Adrenal gland (tissue), 9 donors: ENCODE measurements at regions not wholly inside any gene's neighbourhood (a gene's known extent, or its start where the extent isn't known, plus 50 kb on each side); places are given as distances from the start of the nearest gene placed in this dataset.

ENCODE experiments used
- DNase-seq, 7 donors: peaks; one replicate each; pipeline ENCODE4 v3.0.0-alpha.2; 2019 to 2020
- H3K27ac ChIP-seq, 5 donors: fragments of 200-600 bp; sonication (generic) in 4 of 5; 1 replicate in 3 of 5; 2 replicates in 2 of 5; pipeline versions ENCODE4 v1.5.1 to v1.8.0; 2016 to 2020; ENCODE audit warnings: mild to moderate bottlenecking in 1 of 5
- H3K27me3 ChIP-seq: fragments of 200-600 bp; 2 replicates; pipeline ENCODE4 v1.8.0; 2021
- H3K36me3 ChIP-seq, 2 donors: fragments of 200-600 bp; replicated peaks in 1 of 2; 1 replicate in 1 of 2; 2 replicates in 1 of 2; pipeline versions ENCODE4 v1.5.1 to v1.8.0; 2018 to 2022
- H3K4me1 ChIP-seq, 2 donors: fragments of 200-600 bp; replicated peaks in 1 of 2; 1 replicate in 1 of 2; 2 replicates in 1 of 2; pipeline versions ENCODE4 v1.5.1 to v1.8.0; 2018 to 2021
- H3K4me3 ChIP-seq, 4 donors: fragments of 200-600 bp; sonication (generic) in 3 of 4; one replicate each; pipeline ENCODE4 v1.5.1; 2016 to 2018
- H3K9me3 ChIP-seq, 3 donors: fragments of 200-600 bp; sonication (generic) in 1 of 3; replicated peaks in 1 of 3; 1 replicate in 2 of 3; 2 replicates in 1 of 3; pipeline versions ENCODE4 v1.5.1 to v1.8.0; 2016 to 2021
- POLR2A ChIP-seq, 2 donors: fragments of 450-650 bp; IDR thresholded peaks; one replicate each; pipeline ENCODE4 v1.6.1; 2017; ENCODE audit warnings: antibody characterized with exemption in 2 of 2, mild to moderate bottlenecking in 2 of 2, moderate library complexity in 1 of 2
- WGBS, 4 donors: extraction: QIAGEN DNeasy Blood & Tissue Kit in 2 of 4; methylation state at CpG; one replicate each; pipeline versions ENCODE4 v1.1.5 to v1.1.7; 2013 to 2017; 5-methylcytosine and 5-hydroxymethylcytosine counted together
- intact Hi-C, 2 donors: fragments of 100-400 bp; cut with DNase I; formaldehyde crosslinking; loops; one replicate each; pipeline versions ENCODE4 v1.14.1 to v1.15.0; 2022 to 2023
- TF ChIP-seq, protein P1 (sequence below), 6 experiments: fragments of 450-650 bp in 4 of 6; fragments of 200-600 bp in 2 of 6; sonication (generic) in 1 of 6; IDR thresholded peaks; 1 replicate in 5 of 6; 2 replicates in 1 of 6; pipeline versions ENCODE4 v1.5.1 to v1.8.0; 2016 to 2021; ENCODE audit warnings: antibody characterized with exemption in 6 of 6, mild to moderate bottlenecking in 2 of 6, moderate library complexity in 1 of 6
- donor health status: healthy with polysubstance abuse.
- donor health status: Bipolar disorder and iron deficiency.
- donor health status: DM: yes; HTN: yes; CAD: no.
- donor health status: DM: no; HTN: no; CAD: no.
- donor health status: DM: no; HTN: no; CAD: no.

DNA sequence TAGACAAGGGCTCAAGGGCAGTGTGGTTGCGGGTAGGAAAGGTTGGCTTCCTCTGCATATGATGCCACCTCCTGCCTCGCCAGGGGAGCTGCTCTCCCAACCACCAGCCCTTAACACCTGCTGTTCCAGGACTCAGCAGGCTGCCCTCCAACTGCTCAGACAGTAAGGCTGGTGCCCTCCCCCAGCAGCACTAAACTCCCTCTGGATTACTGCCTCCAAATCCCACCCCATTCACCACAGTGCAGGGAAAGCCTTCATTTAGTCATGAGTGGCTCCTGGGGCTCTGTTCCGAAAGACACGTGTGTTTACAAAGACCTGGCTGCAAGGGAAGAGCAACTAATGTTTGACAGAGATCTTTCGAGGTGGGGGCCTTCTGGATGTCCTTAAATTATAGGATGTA is 437.2 kb upstream of the MKI67 start:
- H3K27me3 ChIP-seq, result no peaks in the 10 kb centered on the region

DNA sequence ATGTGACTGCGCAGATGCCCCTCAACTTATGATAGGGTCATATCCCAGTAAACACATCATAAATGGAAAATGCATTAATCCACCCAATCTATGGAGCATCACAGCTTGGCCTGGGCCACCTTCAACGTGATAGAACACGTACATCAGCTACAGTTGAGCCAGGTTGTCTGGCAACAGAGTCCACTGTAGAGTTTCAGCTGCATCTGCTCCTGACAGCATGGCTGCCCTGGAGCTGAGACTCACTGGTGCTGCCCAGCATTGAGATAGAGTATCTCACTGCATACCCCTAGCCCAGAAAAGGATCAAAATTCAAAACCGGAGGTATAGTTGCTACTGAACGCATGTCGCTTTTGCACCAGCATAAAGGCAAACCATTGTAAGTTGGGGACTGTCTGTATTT is 437.7 kb upstream of the MKI67 start:
- Histone ChIP-seq H3K4me1 (no peaks in the 10 kb centered on the region), H3K27me3 (no peaks in the 10 kb centered on the region), H3K9me3 (no peaks in the 10 kb centered on the region), H3K4me3 (no peak overlapping the region), H3K27ac (no peak overlapping the region), H3K36me3 (no peaks in the 10 kb centered on the region)
- intact Hi-C loops, result no loop called here
- no peak for TF ChIP-seq POLR2A (IDR thresholded peaks at IDR 0.05)
- TF ChIP-seq, protein P1, sequence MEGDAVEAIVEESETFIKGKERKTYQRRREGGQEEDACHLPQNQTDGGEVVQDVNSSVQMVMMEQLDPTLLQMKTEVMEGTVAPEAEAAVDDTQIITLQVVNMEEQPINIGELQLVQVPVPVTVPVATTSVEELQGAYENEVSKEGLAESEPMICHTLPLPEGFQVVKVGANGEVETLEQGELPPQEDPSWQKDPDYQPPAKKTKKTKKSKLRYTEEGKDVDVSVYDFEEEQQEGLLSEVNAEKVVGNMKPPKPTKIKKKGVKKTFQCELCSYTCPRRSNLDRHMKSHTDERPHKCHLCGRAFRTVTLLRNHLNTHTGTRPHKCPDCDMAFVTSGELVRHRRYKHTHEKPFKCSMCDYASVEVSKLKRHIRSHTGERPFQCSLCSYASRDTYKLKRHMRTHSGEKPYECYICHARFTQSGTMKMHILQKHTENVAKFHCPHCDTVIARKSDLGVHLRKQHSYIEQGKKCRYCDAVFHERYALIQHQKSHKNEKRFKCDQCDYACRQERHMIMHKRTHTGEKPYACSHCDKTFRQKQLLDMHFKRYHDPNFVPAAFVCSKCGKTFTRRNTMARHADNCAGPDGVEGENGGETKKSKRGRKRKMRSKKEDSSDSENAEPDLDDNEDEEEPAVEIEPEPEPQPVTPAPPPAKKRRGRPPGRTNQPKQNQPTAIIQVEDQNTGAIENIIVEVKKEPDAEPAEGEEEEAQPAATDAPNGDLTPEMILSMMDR (IDR thresholded peaks at IDR 0.05), result no peak
- WGBS, 4 donors, result 79 to 88% (median 86%) methylated on average over 6 of the region's 6 CpGs
- DNase-seq, result no peak

More for the DNA sequence above, 437.2 kb upstream of the MKI67 start:
- intact Hi-C loops, result no loop called here
- H3K27ac ChIP-seq, result no peak overlapping the region
- no peaks in the 10 kb centered on the region for H3K4me1 ChIP-seq
- H3K4me3 ChIP-seq, result no peak overlapping the region
- DNase-seq, result no peak
- no peaks in the 10 kb centered on the region for H3K9me3 ChIP-seq
- TF ChIP-seq POLR2A (IDR thresholded peaks at IDR 0.05), result no peak
- TF ChIP-seq, protein P1 (IDR thresholded peaks at IDR 0.05), result no peak
- 66 to 93% (median 77%) methylated on average over 5 of the region's 5 CpGs for WGBS, 4 donors
- no peaks in the 10 kb centered on the region for H3K36me3 ChIP-seq

DNA sequence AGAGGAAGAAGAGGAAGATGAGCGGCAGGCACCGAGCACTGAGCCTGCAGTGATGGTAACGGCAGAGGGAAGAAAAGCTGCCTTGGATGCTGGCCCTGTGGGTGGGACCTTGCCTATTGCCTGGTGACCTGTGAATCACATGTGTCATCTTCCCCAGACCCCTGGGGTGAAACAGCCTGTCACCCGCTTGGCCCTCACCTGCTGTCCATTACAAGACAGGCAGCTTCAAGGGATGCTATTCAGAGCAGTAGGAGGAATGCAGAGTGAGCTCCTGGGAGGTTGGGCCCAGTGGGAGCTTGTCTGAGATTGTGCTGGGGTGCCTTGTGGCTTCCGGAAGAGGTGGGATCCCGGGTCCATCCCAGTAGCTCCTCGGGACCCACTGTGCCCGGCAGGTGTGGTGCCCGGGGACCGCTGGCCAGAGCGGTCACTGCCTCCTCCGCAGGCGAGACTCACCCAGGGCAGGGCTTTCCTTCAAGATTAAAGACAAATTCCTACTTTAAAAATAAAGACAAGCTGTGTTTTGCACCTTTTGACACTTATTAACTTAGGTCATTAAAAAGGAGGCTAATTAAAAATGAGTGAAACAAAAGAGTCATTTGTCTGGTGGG is 440.2 kb upstream of the MKI67 start:
- Histone ChIP-seq H3K36me3 (no peaks in the 10 kb centered on the region), H3K27me3 (no peaks in the 10 kb centered on the region), H3K4me3 (no peak overlapping the region), H3K27ac (no peak overlapping the region), H3K4me1 (no peaks in the 10 kb centered on the region), H3K9me3 (no peaks in the 10 kb centered on the region)
- DNase-seq, result no peak
- 77 to 93% (median 83%) methylated on average over 9 to 13 of the region's 13 CpGs for WGBS, 4 donors
- TF ChIP-seq, protein P1 (IDR thresholded peaks at IDR 0.05), result no peak
- intact Hi-C loops, result no loop called here

DNA sequence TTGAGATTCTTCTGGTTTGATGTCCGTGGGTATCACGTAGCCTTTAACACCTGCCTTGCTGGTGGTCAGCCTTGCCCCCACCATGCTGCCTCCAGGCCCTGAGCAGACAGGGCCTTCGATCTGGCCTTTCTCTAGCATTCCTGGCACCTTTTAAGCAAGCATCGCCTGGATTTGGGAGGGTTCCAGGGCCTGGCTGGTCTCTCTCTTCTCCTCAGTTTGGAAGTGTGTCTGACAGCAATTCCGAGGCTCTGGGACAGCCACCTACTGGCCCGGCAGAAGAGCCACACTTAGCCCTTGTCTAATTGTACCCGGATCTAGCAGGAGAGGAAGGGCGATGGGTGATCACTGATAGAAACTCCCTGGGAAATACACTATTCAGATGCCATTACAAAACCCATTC is 441.3 kb upstream of the MKI67 start:
- Histone ChIP-seq H3K9me3 (no peaks in the 10 kb centered on the region), H3K4me3 (no peak overlapping the region), H3K27me3 (no peaks in the 10 kb centered on the region), H3K36me3 (no peaks in the 10 kb centered on the region), H3K4me1 (no peaks in the 10 kb centered on the region), H3K27ac (no peak overlapping the region)
- DNase-seq, result no peak
- no peak for TF ChIP-seq POLR2A (IDR thresholded peaks at IDR 0.05)
- TF ChIP-seq, protein P1 (IDR thresholded peaks at IDR 0.05), result no peak
- WGBS, 4 donors, result 52 to 64% (median 61%) methylated on average over 6 to 8 of the region's 8 CpGs
- intact Hi-C loops, result no loop called here
